ENCODE measurements at regions not wholly inside any gene's neighbourhood (a gene's known extent, or its start where the extent isn't known, plus 50 kb on each side); places are given as distances from the start of the nearest gene placed in this dataset.

DNA sequence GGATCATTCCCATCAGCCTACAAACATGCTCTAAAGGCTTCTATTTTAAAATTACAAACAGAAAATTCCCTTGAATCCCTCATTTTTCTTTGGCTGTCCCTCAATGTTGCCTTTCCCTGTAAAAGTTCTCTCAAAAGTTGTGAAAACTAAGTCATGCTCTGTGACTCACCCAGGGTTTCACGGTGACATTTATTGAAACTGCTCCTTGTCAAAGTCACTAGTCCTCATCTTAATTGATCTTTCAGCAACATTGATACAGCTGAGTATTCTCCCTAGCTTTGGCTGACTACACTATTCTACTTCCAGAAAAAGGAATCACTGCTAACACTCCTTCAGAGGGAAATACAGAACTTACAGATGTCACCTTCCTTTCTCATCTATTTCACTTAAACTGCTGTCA is 65.7 kb downstream of the ASCL4 start (continued):
- TF ChIP-seq CTCF (IDR thresholded peaks at IDR 0.05): no peak

GRCh38 chr12:107843351-107844311 is 69.1 kb downstream of the ASCL4 start:
- TF ChIP-seq MAFK (IDR thresholded peaks at IDR 0.05; ENCODE audit: partially characterized antibody) (no peak), BHLHE40 (IDR thresholded peaks at IDR 0.05; ENCODE audit: low read depth, low read length) (no peak), RNF2 (IDR thresholded peaks at IDR 0.05; ENCODE audit: borderline replicate concordance, low read depth) (no peak), EP300 (IDR thresholded peaks at IDR 0.05) (no peak), FOSB (CRISPR knock-in tag; IDR thresholded peaks at IDR 0.05) (no peak), POLR2AphosphoS2 (conservative IDR thresholded peaks at IDR 0.05; ENCODE audit: low read length) (no peak), TP53 (CRISPR knock-in tag; IDR thresholded peaks at IDR 0.05) (no peak)
- no peaks in the 10 kb centered on the region for H3K9me3 ChIP-seq
- 59% methylated on average over 39 of the region's 59 CpGs for WGBS (ENCODE audit: missing lambda C conversion rate)
- H3K4me3 ChIP-seq: no peak overlapping the region
- H3K27ac ChIP-seq: no peak overlapping the region
- H3K4me1 ChIP-seq: no peaks in the 10 kb centered on the region
- DNase-seq (ENCODE audit: low read depth in 1 of 2, low spot score in 1 of 2) (no peak), ATAC-seq (peak; percentile 38 to 48; a peak in 3 of 6 replicates), FAIRE-seq (no peak)
- H3K4me2 ChIP-seq: no peak overlapping the region
- POLR2A ChIA-PET: no interaction called here
- CTCF ChIA-PET: interaction anchor here (1.1 kb wide), 1 partner anchor 85 kb away, joined by 3 read pairs; no protein-coding TSS in a partner anchor

DNA sequence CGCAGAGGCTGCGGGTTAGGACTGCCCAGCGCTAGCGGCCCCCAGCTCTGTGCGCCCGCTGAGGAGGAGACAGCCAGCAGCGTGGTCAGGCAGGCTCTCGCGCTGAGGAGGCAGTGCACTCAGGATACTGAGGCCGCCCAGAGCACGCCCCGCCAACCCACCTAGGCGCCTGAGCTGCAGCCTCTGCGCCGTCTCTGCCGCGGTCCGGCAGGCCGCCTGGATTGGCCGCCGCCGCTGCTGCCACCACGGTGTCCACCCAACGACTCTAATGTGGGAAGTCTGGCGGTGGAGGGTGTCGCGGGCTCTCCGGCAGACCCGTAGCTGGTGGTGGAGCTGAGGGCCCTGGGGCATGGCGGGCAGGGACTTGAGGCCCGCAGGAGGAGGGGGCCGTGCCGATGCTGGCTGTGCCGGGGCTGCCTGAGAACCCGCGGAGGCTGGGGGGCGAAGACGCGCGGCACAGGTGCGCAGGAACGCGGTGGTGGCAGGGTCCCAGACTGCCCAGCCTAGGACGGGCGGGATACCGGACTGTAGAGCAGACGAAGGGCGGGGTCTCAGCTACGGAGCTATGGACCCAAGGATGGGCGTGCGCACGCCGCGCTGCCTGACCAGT is 69.9 kb downstream of the ASCL4 start:
- 78% methylated on average over 33 of the region's 54 CpGs for whole genome bisulfite sequencing (ENCODE audit: missing lambda C conversion rate)
- peak in 1 of 2 experiments; percentile 31; a peak in 3 of 6 replicates for ATAC-seq
- Histone ChIP-seq H3K27ac (no peak overlapping the region), H3K4me1 (no peaks in the 10 kb centered on the region), H3K4me3 (no peak overlapping the region), H3K4me2 (no peak overlapping the region), H3K9me3 (no peaks in the 10 kb centered on the region)
- FAIRE-seq: no peak
- TF ChIP-seq RFX5 (IDR thresholded peaks at IDR 0.05): no peak
- TF ChIP-seq GATA3 (IDR thresholded peaks at IDR 0.05; ENCODE audit: borderline replicate concordance): no peak
- no peak for TF ChIP-seq ESRRA (IDR thresholded peaks at IDR 0.05; ENCODE audit: borderline replicate concordance, low read length)
- TF ChIP-seq ZFP36 (IDR thresholded peaks at IDR 0.05; ENCODE audit: borderline replicate concordance, partially characterized antibody): no peak
- no peak for TF ChIP-seq HOXA7 (CRISPR knock-in tag; IDR thresholded peaks at IDR 0.05)
- TF ChIP-seq HMGXB4 (CRISPR knock-in tag; IDR thresholded peaks at IDR 0.05; ENCODE audit: borderline replicate concordance): no peak
- TF ChIP-seq POLR2A (IDR thresholded peaks at IDR 0.05; ENCODE audit: low read length): no peak
- TF ChIP-seq, protein P1, sequence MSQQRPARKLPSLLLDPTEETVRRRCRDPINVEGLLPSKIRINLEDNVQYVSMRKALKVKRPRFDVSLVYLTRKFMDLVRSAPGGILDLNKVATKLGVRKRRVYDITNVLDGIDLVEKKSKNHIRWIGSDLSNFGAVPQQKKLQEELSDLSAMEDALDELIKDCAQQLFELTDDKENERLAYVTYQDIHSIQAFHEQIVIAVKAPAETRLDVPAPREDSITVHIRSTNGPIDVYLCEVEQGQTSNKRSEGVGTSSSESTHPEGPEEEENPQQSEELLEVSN (IDR thresholded peaks at IDR 0.05; ENCODE audit: borderline replicate concordance, low read depth): no peak
- no peak for TF ChIP-seq NPAS2 (CRISPR knock-in tag; IDR thresholded peaks at IDR 0.05; ENCODE audit: borderline replicate concordance)
- no peak for TF ChIP-seq CEBPB (IDR thresholded peaks at IDR 0.05)
- TF ChIP-seq CBX2 (IDR thresholded peaks at IDR 0.05; ENCODE audit: borderline replicate concordance, low read depth): no peak
- ChIA-PET POLR2A (no interaction called here), CTCF (interaction anchor here (1.0 kb wide), 2 partner anchors 20 to 68 kb away, joined by 3 read pairs; no protein-coding TSS in a partner anchor)
- DNase-seq (ENCODE audit: low read depth in 1 of 2, low spot score in 1 of 2): no peak

Measured in A549 (cell line).